Activated CD8-positive, alpha-beta memory T cell treated with anti-CD3 and anti-CD28 coated beads for 4 hours (primary cell): ENCODE measurements at regions not wholly inside any gene's neighbourhood (a gene's known extent, or its start where the extent isn't known, plus 50 kb on each side); places are given as distances from the start of the nearest gene placed in this dataset.
"Not testable (repeated sequence)": the region's sequence is repeated elsewhere in the genome, so short reads cannot be mapped to it uniquely, and the experiment has no call there.

ENCODE experiments used
- DNase-seq, 2 donors: peaks; one replicate each; pipeline ENCODE4 v3.0.0-alpha.2; 2020; ENCODE audit warnings: low read depth in 2 of 2

DNA sequence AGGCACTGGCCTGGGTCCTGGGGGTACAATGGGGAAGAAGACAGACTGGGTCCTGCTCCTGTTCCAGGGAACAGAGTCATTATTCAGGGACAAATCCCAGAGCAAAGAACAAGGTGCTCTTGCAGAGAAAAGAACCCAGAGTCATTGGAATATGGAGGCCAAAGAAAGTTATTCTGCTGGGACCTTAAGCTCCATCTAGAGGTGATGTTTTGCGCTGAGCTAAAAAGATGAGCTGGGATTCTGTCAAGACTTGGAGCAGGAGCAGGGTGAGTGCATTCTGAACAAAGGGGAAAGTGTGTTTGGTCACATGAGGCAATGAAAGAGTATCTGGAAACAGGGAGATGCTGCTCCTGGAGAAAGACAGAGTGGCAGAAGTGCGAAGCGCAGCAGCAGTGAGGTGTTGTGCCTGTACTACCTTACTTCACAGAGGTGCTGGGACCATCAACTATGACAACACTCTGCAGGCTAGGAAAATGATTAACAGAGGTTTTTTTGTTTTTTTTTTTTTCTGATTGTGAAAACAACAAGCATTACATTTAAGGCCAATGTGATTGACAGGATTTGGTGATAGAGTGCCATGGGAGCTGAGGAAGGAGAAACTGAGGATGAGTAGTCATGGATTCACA, 95.3 kb upstream of the TNFSF11 start:
- no peak for DNase-seq

DNA sequence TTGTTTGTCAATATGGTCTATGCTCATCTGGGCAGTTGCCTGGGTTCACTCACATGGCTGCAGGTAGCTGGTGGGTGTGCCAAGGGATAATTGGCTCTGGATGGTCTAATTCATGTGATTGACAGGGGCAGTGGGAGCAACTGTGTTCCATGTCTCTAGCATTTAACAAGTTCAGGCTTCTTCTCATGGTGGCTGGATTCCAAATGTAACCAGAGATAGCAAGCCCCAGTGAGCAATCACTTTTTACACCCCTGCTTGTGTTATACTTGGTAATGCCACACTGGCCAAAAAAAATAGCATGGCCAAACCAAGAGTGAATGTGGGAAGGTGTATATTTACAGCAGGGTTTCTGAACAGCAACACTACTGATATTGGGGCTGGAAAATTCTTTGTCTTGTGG, 89.6 kb upstream of the TNFSF11 start:
- DNase-seq: no peak

DNA sequence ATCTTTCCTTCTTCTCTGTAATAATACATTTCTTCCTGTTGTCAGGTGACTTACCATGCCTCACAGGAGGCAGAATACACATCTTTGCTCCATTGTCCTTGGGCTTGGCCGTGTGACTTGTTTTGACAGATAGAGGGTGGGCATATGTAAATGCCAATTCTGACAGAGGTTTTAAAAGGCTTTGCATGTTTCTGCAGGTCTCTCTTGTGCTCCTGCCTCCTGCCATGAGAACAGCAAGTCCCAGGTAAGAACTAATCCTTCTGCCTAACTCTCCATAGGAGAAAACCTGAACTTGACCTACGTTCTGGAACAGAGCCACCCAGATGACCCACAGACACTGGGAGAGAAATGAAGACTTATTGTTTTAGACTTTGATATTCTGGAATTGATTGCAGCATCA, 88.7 kb upstream of the TNFSF11 start:
- DNase-seq: no peak

DNA sequence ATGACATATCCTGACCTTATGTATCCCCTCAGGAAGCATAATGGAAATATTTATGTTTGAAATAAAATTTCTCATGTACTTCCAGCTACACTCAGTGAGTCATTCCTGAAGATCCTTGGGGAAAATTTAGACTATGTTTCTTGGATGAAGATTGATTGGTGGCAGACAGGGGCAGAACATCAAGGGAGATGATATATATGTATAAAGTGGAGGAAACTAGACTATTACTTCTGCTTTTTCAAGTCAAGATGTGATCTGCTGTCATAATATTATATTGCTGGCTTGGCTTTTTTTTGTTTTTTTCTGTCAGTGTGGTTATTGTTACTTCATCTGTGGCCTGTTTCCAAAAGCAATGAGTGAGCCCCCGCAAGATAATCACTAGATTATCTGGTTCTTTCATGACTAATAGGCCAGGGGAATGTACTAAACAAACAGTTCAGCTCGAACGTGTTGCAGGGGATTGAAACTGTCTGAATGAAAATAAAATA, 87.2 kb upstream of the TNFSF11 start:
- DNase-seq: no peak

DNA sequence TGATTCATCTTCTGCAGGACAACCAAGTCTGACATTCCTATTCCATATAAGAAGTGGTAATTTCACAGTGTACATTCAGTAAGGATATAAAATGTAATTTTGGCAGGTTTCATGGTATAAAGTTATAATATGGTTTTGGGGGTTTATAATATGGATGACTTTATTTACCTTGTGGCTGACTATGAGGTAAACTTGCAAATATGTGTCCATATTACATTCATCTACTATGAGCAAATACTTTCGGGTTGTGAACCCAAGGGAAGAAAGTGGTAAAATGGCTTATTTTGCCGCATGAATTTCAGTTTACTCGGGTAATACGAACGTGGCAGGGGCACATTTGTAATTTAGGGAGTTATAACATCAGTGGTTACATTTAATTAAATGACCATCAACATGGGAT, 86.7 kb upstream of the TNFSF11 start:
- no peak for DNase-seq

DNA sequence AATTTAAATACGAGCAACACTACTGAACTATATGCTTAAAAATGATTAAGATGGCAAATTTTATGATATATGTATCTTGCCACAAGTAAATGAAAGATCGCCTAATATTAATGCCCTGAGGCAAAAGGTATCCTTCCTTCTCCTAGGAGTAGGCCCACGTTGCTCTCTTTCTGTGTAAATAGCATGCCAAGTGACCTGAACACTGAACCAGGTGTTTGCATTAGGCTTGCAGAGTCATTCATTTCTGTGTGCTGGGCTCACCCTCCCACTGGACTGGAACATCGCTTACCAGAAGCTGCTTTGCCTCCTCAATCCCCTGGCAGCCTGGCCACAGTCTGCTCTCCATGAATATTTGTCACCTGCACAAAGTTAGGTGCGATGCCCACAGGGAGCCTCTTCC, 83.3 kb upstream of the TNFSF11 start:
- DNase-seq: no peak

DNA sequence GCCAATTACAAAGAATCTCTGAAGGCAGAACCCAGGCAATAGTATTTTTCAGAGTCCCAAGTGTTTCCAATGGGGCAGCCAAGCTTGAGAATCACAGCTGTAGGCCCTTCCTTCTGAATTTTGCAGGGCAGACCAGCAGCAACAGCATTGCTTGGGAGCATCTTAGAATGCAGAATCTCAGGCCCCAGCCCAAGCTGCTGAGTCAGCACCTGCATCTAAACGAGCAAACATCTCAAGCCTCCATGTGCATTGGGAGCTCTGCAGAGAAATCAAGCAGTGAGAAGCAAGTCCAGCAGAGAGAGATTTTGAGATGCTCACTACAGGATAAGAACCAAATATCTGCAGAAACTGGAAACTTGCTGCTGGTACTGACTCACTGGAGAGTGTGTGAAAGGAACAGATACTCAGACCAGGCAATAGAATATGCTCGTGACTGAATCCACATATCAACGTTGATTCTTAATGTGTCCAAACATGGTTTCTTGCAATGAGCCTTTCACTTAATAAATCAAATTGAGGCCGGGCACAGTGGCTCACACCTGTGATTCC, 81.5 kb upstream of the TNFSF11 start:
- DNase-seq: no peak

DNA sequence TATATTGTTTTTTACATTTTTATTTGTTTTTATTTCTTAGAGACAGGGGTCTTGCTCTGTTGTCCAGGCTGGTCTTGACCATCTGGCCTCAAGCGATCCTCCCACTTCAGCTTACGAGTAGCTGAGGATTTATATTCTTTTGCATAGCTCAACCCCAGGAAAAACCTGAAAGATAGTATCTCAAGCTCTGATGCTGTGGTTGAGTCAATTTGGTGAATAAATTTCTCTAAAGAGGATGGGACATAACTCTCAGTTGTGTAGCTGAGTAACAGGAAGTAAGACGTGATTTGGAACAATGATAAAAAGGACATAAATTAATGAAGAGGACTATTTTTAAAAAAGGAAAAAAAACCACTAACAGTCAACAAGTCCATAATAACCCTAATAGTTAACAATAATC, 79.8 kb upstream of the TNFSF11 start:
- DNase-seq: no peak

DNA sequence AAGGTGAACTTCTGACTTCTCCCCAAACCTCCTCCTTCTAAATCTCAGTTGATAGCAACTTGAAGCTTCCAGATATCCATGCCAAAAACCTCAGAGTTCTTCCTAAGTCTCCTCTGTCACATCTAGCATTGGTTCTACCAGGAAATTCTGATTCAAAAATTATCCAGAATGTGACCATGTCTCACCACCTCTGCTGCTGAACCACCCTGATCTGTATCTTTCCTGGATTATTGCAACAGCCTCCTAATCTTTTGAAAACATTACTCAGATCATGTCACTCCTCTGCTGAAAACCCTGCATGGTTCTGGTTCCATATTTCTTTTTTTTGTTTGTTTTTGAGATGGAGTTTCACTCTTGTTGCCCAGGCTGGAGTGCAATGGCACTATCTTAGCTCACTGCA, 78.7 kb upstream of the TNFSF11 start:
- DNase-seq: no peak

DNA sequence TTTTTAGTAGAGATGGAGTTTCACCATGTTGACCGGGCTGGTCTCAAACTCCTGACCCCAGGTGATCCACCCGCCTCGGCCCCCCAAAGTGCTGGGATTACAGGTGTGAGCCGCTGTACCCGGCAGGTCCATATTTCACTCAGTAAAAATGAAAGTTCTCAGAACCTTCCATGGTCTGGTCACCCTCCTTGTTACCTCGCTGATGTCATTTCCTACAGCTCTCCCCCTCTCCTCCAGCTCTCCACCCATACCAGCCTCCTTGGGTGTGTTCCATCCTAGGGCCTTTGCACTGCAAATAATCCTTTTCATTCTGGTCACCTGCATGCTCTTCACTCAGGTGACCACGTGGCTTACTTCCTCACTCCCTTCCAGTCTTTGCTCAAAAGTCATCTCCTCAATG, 78.2 kb upstream of the TNFSF11 start:
- no peak for DNase-seq

DNA sequence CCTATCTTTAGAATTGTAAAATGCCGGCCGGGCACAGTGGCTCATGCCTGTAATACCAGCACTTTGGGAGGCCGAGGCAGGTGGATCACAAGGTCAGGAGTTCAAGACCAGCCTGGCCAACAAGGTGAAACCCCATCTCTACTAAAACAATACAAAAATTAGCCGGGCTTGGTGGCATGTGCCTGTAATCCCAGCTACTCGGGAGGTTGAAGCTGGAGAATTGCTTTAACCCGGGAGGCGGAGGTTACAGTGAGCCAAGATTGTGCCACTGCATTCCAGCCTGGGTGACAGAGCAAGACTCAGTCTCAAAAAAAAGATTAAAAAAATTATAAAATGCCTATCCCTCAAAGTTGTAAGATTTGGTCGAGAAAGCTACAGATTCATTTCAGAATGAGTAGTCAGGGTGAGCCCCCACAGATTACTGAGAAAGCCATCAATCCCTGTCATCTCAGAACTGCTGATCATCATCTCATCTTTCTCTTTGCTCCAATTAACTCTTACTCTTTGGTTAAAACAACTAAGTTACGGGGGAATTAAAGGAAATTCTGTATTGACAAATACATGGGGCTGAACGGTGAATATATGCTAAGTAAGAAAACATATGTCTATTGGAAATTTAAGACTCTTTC, 76.9 kb upstream of the TNFSF11 start:
- not testable (repeated sequence) for DNase-seq

DNA sequence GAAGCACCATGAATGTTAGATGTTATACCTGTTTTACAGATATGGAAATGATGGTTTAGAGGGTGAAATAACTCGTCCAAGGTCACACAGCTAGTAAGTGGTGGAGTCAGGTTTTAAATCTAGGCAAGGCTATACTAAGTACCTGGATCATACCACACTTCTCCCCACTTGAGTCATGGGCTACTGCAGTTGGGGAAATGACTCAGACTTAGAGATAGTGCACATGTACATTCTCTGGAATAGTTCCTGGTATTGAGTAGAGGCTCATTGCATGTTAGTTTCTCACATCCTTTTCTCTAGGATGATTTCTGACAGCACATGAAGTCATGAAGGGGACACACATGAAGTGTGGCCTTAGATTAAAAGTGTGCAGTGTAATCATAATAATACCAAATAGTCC, 76.2 kb upstream of the TNFSF11 start:
- no peak for DNase-seq

DNA sequence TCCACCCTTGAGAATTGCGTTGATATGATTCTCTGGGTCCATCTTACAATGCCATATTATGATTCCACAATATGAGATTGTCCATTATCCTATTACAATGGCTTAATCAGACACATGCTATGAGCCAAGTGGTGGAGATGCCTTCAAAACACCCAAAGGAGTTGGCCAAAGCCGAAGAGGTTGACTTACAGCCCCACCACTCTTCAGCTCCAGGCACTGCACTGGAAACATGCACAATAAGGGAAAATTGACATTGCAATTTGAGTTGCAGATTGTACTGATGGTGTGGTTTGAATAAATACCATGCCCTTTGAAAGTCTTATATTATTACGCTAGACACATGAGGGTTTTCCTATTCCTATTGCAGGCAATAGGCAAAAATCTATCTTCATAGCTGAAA, 75.4 kb upstream of the TNFSF11 start:
- DNase-seq: no peak
